Trophoblast cell (in vitro differentiated cells and primary cell): ENCODE measurements at regions not wholly inside any gene's neighbourhood (a gene's known extent, or its start where the extent isn't known, plus 50 kb on each side); places are given as distances from the start of the nearest gene placed in this dataset.

Experiments
- DNase-seq, 2 donors: peaks; one replicate each; pipeline ENCODE4 v3.0.0-alpha.2; 2016
- H2AFZ ChIP-seq: 2 replicates; pipeline ENCODE4 v1.6.1; 2013; ENCODE audit warnings: low read length, moderate library complexity, mild to moderate bottlenecking; ENCODE audit not compliant: insufficient read depth, poor library complexity
- H2AK5ac ChIP-seq: 2 replicates; pipeline ENCODE4 v1.6.1; 2013; ENCODE audit warnings: mild to moderate bottlenecking, low read length
- H2BK120ac ChIP-seq: 2 replicates; pipeline ENCODE4 v1.6.1; 2013; ENCODE audit warnings: low read length, mild to moderate bottlenecking, moderate library complexity; ENCODE audit not compliant: insufficient read depth, poor library complexity
- H2BK12ac ChIP-seq: 2 replicates; pipeline ENCODE4 v1.6.1; 2013; ENCODE audit warnings: mild to moderate bottlenecking, low read length, moderate library complexity
- H2BK5ac ChIP-seq: 2 replicates; pipeline ENCODE4 v1.6.1; 2013; ENCODE audit warnings: low read length, low read depth, moderate library complexity, mild to moderate bottlenecking; ENCODE audit not compliant: poor library complexity
- H3K14ac ChIP-seq: 2 replicates; pipeline ENCODE4 v1.6.1; 2013; ENCODE audit warnings: mild to moderate bottlenecking, low read length
- H3K18ac ChIP-seq: 2 replicates; pipeline ENCODE4 v1.6.1; 2013; ENCODE audit warnings: mild to moderate bottlenecking, low read length
- H3K23ac ChIP-seq: 2 replicates; pipeline ENCODE4 v1.6.1; 2013; ENCODE audit warnings: low read length
- H3K27ac ChIP-seq: 2 replicates; pipeline ENCODE4 v1.5.1; 2013; ENCODE audit warnings: low read depth, mild to moderate bottlenecking, inconsistent platforms, low read length, moderate library complexity
- H3K27me3 ChIP-seq: 2 replicates; pipeline ENCODE4 v1.6.1; 2013; ENCODE audit warnings: inconsistent platforms, mild to moderate bottlenecking, low read length, moderate library complexity; ENCODE audit not compliant: insufficient read depth
- H3K36me3 ChIP-seq, 2 experiments: 1 replicate in 1 of 2; 2 replicates in 1 of 2; pipeline ENCODE4 v1.6.1; 2013; ENCODE audit warnings: low read length in 2 of 2, mild to moderate bottlenecking in 2 of 2, moderate library complexity in 1 of 2; ENCODE audit not compliant: insufficient read depth in 2 of 2, control insufficient read depth in 1 of 2
- H3K4ac ChIP-seq: 2 replicates; pipeline ENCODE4 v1.6.1; 2013; ENCODE audit warnings: low read depth, mild to moderate bottlenecking, low read length, moderate library complexity
- H3K4me1 ChIP-seq, 2 experiments: 1 replicate in 1 of 2; 2 replicates in 1 of 2; pipeline ENCODE4 v1.6.1; 2013; ENCODE audit warnings: low read length in 2 of 2, mild to moderate bottlenecking in 2 of 2, moderate library complexity in 1 of 2; ENCODE audit not compliant: insufficient read depth in 2 of 2, control insufficient read depth in 1 of 2
- H3K4me2 ChIP-seq: 2 replicates; pipeline ENCODE4 v1.6.1; 2013; ENCODE audit warnings: inconsistent platforms, mild to moderate bottlenecking, low read length, moderate library complexity
- H3K4me3 ChIP-seq: 2 replicates; pipeline ENCODE4 v1.5.1; 2013; ENCODE audit warnings: mild to moderate bottlenecking, low read depth, low read length, inconsistent platforms
- H3K79me1 ChIP-seq: one replicate; pipeline ENCODE4 v1.6.1; 2013; ENCODE audit warnings: low read length
- H3K79me2 ChIP-seq: 2 replicates; pipeline ENCODE4 v1.6.1; 2013; ENCODE audit warnings: low read length, mild to moderate bottlenecking; ENCODE audit not compliant: control insufficient read depth, insufficient read depth, poor library complexity
- H3K9ac ChIP-seq: 2 replicates; pipeline ENCODE4 v1.6.1; 2013; ENCODE audit warnings: mild to moderate bottlenecking, low read length
- H3K9me3 ChIP-seq: 2 replicates; pipeline ENCODE4 v1.6.1; 2013; ENCODE audit warnings: low read depth, mild to moderate bottlenecking, control low read depth, inconsistent platforms, low read length; ENCODE audit not compliant: insufficient read depth
- H4K12ac ChIP-seq: 2 replicates; pipeline ENCODE4 v1.6.1; 2013; ENCODE audit warnings: low read depth, mild to moderate bottlenecking, low read length, moderate library complexity
- H4K8ac ChIP-seq: 2 replicates; pipeline ENCODE4 v1.6.1; 2013; ENCODE audit warnings: low read depth, mild to moderate bottlenecking, low read length, moderate library complexity
- H4K91ac ChIP-seq: one replicate; pipeline ENCODE4 v1.6.1; 2013; ENCODE audit warnings: low read depth, mild to moderate bottlenecking, low read length, moderate library complexity
- WGBS: extraction: QIAGEN DNeasy Blood & Tissue Kit; methylation state at CpG from one replicate; pipeline ENCODE4 v1.1.7; 2013; ENCODE audit warnings: missing lambda C conversion rate; ENCODE audit not compliant: insufficient read length, insufficient coverage; ENCODE audit errors: extremely low coverage; 5-methylcytosine and 5-hydroxymethylcytosine counted together

DNA sequence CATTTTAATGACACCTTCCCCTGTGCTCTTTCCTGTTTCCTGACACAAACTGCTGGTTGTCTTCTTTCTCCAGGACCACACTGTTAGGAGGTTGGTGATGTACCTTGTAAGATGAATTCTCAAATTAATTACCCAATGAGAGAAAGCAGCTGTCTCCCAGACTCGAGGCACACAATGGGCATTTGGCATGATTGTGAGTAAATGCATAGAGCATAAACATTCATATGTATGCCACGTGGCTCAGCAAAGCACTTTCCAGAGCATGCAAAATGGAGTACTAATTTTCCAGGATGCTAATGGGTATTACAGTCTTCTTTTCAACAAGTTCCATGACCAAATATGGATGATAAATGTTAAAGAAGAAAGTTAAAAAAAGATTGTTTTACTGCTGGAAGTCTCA lies 235.2 kb upstream of the KLHL29 start:
- no peaks in the 10 kb centered on the region for H3K79me1 ChIP-seq
- H2BK12ac ChIP-seq: no peak overlapping the region
- no peak overlapping the region for H3K18ac ChIP-seq
- no peak overlapping the region for H3K14ac ChIP-seq
- H3K79me2 ChIP-seq: no peaks in the 10 kb centered on the region
- no peak overlapping the region for H4K12ac ChIP-seq
- no peak overlapping the region for H3K4me2 ChIP-seq
- H2AFZ ChIP-seq: no peak overlapping the region
- H3K4ac ChIP-seq: no peak overlapping the region
- no peak for DNase-seq
- H2AK5ac ChIP-seq: no peak overlapping the region
- H3K9ac ChIP-seq: no peak overlapping the region
- H3K36me3 ChIP-seq: no peaks in the 10 kb centered on the region
- no peak overlapping the region for H2BK5ac ChIP-seq
- H3K27me3 ChIP-seq: no peaks in the 10 kb centered on the region
- H2BK120ac ChIP-seq: no peak overlapping the region
- no peak overlapping the region for H4K8ac ChIP-seq
- no peak overlapping the region for H3K4me3 ChIP-seq
- no peak overlapping the region for H3K23ac ChIP-seq
- no peaks in the 10 kb centered on the region for H3K9me3 ChIP-seq
- H3K27ac ChIP-seq: no peak overlapping the region
- WGBS: no CpG with 5 or more reads among the region's 2 CpGs
- H4K91ac ChIP-seq: no peak overlapping the region
- H3K4me1 ChIP-seq: no peaks in the 10 kb centered on the region

DNA sequence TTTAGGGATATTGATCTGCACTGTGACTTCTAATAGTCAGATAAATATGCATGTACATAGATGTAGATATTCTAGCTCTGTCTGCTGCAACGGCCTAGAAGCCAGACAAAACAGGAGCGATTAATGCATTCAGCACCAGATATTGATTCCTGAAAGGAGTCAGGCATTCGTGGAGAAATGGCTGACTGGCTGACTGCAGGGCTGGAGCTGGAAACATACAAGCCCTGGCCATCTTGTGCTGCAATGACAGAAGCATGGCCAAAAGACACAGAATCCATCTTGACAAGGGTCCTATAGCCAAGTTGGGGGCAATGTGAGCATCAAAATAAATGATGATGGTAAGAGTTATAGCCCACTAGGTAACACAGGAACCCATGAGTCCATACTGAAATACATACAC lies 231.5 kb upstream of the KLHL29 start:
- Histone ChIP-seq H3K14ac (no peak overlapping the region), H3K79me1 (no peaks in the 10 kb centered on the region), H2BK12ac (no peak overlapping the region), H3K18ac (no peak overlapping the region), H3K9me3 (no peaks in the 10 kb centered on the region), H3K9ac (no peak overlapping the region), H3K36me3 (no peaks in the 10 kb centered on the region), H3K4ac (no peak overlapping the region), H2AK5ac (no peak overlapping the region), H3K79me2 (no peaks in the 10 kb centered on the region), H2BK120ac (no peak overlapping the region), H3K4me2 (no peak overlapping the region), H4K12ac (no peak overlapping the region), H3K4me3 (no peak overlapping the region), H2BK5ac (no peak overlapping the region), H3K27ac (no peak overlapping the region), H3K4me1 (no peaks in the 10 kb centered on the region), H3K23ac (no peak overlapping the region), H3K27me3 (no peaks in the 10 kb centered on the region), H2AFZ (no peak overlapping the region), H4K91ac (no peak overlapping the region), H4K8ac (no peak overlapping the region)
- no peak for DNase-seq
- no CpG with 5 or more reads among the region's 3 CpGs for WGBS

DNA sequence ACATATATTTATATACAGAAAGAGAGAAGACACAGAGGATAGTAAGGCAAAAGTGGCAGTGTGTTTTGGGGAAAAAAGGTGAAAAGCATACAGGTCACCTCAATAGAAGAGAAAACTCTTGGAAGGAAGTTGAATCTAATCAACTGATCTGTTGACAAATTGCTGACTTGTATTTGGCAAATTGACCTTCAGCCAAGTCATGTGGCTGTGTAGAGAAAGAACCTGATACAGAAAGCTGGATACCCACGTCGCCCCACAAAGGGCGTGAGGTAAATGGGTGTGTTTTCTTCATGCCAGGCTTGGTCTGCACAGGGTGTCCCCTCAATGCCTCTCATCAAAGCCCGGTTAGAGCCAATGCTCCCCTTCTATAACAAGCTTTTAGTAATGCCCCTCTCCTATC lies 230.0 kb upstream of the KLHL29 start:
- Histone ChIP-seq H3K4me3 (no peak overlapping the region), H3K9ac (no peak overlapping the region), H2BK12ac (no peak overlapping the region), H3K79me1 (no peaks in the 10 kb centered on the region), H2AK5ac (no peak overlapping the region), H3K18ac (no peak overlapping the region), H2BK5ac (no peak overlapping the region), H2BK120ac (no peak overlapping the region), H3K4me2 (no peak overlapping the region), H3K79me2 (no peaks in the 10 kb centered on the region), H4K8ac (no peak overlapping the region), H2AFZ (no peak overlapping the region), H3K4me1 (no peaks in the 10 kb centered on the region), H3K27me3 (no peaks in the 10 kb centered on the region), H4K12ac (no peak overlapping the region), H3K9me3 (no peaks in the 10 kb centered on the region), H3K27ac (no peak overlapping the region), H4K91ac (no peak overlapping the region), H3K4ac (no peak overlapping the region), H3K36me3 (no peaks in the 10 kb centered on the region), H3K14ac (no peak overlapping the region), H3K23ac (no peak overlapping the region)
- DNase-seq: no peak
- no CpG with 5 or more reads among the region's 4 CpGs for WGBS

DNA sequence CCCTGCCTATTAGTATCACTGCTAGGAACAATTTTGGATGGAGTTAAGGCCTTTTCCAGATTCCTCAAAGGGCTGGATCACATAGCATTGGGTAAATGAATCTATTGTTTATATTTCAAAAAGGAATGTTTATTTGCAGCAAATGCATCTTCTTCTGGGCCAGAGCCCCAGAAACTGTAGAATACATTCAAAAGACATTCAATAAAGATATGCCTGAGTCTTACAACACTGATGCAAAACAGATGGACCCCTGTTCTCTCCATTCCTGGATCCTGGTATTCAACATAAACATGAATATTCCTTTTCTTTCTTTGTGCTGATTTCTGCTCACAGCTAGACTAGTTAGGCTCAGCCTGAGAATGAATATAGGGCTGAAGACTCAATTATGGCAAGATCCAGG lies 227.2 kb upstream of the KLHL29 start:
- Histone ChIP-seq H3K9ac (no peak overlapping the region), H3K79me1 (no peaks in the 10 kb centered on the region), H3K36me3 (no peaks in the 10 kb centered on the region), H3K4me2 (no peak overlapping the region), H2BK12ac (no peak overlapping the region), H2BK120ac (no peak overlapping the region), H3K9me3 (no peaks in the 10 kb centered on the region), H3K27ac (no peak overlapping the region), H3K18ac (no peak overlapping the region), H3K14ac (no peak overlapping the region), H3K27me3 (no peaks in the 10 kb centered on the region), H3K4me3 (no peak overlapping the region), H3K4me1 (no peaks in the 10 kb centered on the region), H3K4ac (no peak overlapping the region), H2AFZ (no peak overlapping the region), H4K12ac (no peak overlapping the region), H3K79me2 (no peaks in the 10 kb centered on the region), H4K8ac (no peak overlapping the region), H3K23ac (no peak overlapping the region), H2BK5ac (no peak overlapping the region), H2AK5ac (no peak overlapping the region), H4K91ac (no peak overlapping the region)
- DNase-seq: no peak

DNA sequence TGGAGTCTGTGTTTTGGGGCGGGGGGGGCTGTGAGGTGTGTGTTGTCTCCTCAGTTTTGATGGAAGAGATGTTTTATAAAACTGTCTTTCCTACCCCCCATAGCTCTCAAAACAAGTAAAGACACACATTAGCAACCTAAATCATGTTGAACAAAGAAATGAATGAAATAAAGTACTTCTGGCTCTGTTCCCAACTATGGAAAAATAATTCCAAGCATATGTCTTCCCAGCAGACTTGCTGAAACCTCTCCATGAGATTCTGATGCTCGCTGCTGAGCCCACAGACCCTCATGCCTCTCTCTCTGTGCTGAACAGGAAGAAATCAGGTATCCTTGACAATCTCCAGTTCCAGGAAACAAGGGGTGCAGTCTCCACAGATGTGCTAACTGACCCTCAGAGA lies 226.7 kb upstream of the KLHL29 start:
- no peaks in the 10 kb centered on the region for H3K9me3 ChIP-seq
- no peak overlapping the region for H2AK5ac ChIP-seq
- no CpG with 5 or more reads among the region's 2 CpGs for WGBS
- no peak overlapping the region for H3K9ac ChIP-seq
- H3K14ac ChIP-seq: no peak overlapping the region
- H4K12ac ChIP-seq: no peak overlapping the region
- no peak overlapping the region for H3K4me3 ChIP-seq
- no peak overlapping the region for H3K18ac ChIP-seq
- no peak overlapping the region for H3K4ac ChIP-seq
- no peak overlapping the region for H2BK12ac ChIP-seq
- H3K79me2 ChIP-seq: no peaks in the 10 kb centered on the region
- no peak overlapping the region for H3K23ac ChIP-seq
- H4K8ac ChIP-seq: no peak overlapping the region
- no peak overlapping the region for H3K4me2 ChIP-seq
- no peak overlapping the region for H3K27ac ChIP-seq
- H3K79me1 ChIP-seq: no peaks in the 10 kb centered on the region
- H4K91ac ChIP-seq: no peak overlapping the region
- no peaks in the 10 kb centered on the region for H3K27me3 ChIP-seq
- H2BK120ac ChIP-seq: no peak overlapping the region
- no peak overlapping the region for H2BK5ac ChIP-seq
- DNase-seq: no peak
- no peaks in the 10 kb centered on the region for H3K4me1 ChIP-seq
- no peaks in the 10 kb centered on the region for H3K36me3 ChIP-seq
- no peak overlapping the region for H2AFZ ChIP-seq
